ENCODE measurements at regions not wholly inside any gene's neighbourhood (a gene's known extent, or its start where the extent isn't known, plus 50 kb on each side); places are given as distances from the start of the nearest gene placed in this dataset.
A peak's percentile ranks its signal among the peaks of the same experiment; 100 is the strongest.

DNA sequence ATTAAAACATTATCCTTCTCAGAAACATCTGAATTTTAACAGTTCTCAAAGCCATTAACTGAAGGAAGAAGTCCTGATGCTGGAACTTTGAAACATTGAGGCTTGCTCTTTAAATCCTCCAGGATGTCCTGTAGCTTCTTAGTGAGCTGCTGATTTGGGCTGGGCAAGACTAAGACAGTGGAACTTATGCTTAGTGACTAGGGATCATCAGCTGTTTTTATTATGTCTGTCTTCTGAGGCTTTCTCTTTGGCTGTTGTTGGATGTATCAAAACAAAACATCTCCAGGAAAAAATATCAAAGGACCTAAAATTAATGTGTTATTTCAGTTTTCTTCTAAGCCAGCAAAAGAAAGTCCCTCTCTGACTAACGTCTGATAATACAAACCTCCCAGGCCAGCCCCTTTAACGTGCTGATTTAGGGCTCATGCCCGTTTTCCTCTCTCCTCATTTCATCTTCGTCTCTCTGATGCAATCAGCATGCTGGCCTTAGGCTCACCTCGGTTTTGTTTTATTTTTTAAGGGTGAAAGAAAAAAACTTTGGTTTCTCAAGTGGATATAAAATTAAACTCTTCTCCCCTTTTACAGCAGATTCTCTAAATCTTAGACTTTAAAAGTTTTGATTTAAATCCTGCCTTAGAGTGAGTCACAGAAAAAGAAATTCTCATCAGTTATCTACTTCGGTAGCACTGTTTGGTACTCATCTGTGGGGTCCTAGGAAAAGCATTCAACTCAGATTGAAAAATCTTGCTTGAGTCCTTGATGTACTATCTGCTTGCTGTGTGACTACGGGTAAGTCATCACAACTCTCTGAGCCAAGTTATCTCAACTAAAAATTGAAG lies 106.2 kb upstream of the CCDC91 start:
- no peaks in the 10 kb centered on the region for H3K79me1 ChIP-seq (ENCODE audit: low read depth, low read length)
- no peak overlapping the region for H3K23ac ChIP-seq (ENCODE audit: low read depth, low read length, poor library complexity)
- no peak overlapping the region for H3K18ac ChIP-seq (ENCODE audit: low read length)
- WGBS, 2 donors (ENCODE audit: extremely low coverage in 2 of 2, insufficient read length in 2 of 2, insufficient replicate concordance in 1 of 2) = no CpG with 5 or more reads among the region's 7 CpGs
- H3K27me3 ChIP-seq (ENCODE audit: control insufficient read depth in 3 of 3, insufficient read depth in 3 of 3, low read depth in 1 of 3, low read length in 3 of 3) = no peaks in the 10 kb centered on the region
- no peak overlapping the region for H4K8ac ChIP-seq (ENCODE audit: low read depth, low read length)
- H2BK12ac ChIP-seq (ENCODE audit: low read length) = no peak overlapping the region
- H3K4me2 ChIP-seq (ENCODE audit: insufficient read depth, low read length, poor library complexity, severe bottlenecking) = no peak overlapping the region
- no peak overlapping the region for H2AFZ ChIP-seq (ENCODE audit: low read length)
- H3K4me3 ChIP-seq (ENCODE audit: low read length in 2 of 2) = no peak overlapping the region
- no peaks in the 10 kb centered on the region for H3K4me1 ChIP-seq (ENCODE audit: control insufficient read depth in 2 of 2, insufficient read depth in 1 of 2, low read depth in 1 of 2, low read length in 2 of 2)
- no peak overlapping the region for H2BK15ac ChIP-seq (ENCODE audit: low read length)
- H3K14ac ChIP-seq (ENCODE audit: low read length) = no peak overlapping the region
- H2BK120ac ChIP-seq (ENCODE audit: low read depth, low read length) = no peak overlapping the region
- no peak overlapping the region for H4K91ac ChIP-seq (ENCODE audit: low read depth, low read length, poor library complexity)
- no peak overlapping the region for H3K9ac ChIP-seq (ENCODE audit: low read depth, low read length, poor library complexity)
- no peaks in the 10 kb centered on the region for H3K9me3 ChIP-seq (replicated peaks in 1 of 2; ENCODE audit: control insufficient read depth in 2 of 2, insufficient read depth in 1 of 2, low read depth in 1 of 2, low read length in 2 of 2)
- H3K27ac ChIP-seq (replicated peaks; ENCODE audit: low read length) = no peak overlapping the region
- DNase-seq (ENCODE audit: low spot score) = no peak
- H3K4ac ChIP-seq (ENCODE audit: low read length) = no peak overlapping the region
- no peak overlapping the region for H2BK5ac ChIP-seq (ENCODE audit: low read length)
- H3K36me3 ChIP-seq (replicated peaks in 1 of 2; ENCODE audit: control insufficient read depth in 2 of 2, insufficient read depth in 2 of 2, low read length in 2 of 2) = no peaks in the 10 kb centered on the region
- H2AK5ac ChIP-seq (ENCODE audit: low read depth, low read length) = no peak overlapping the region

DNA sequence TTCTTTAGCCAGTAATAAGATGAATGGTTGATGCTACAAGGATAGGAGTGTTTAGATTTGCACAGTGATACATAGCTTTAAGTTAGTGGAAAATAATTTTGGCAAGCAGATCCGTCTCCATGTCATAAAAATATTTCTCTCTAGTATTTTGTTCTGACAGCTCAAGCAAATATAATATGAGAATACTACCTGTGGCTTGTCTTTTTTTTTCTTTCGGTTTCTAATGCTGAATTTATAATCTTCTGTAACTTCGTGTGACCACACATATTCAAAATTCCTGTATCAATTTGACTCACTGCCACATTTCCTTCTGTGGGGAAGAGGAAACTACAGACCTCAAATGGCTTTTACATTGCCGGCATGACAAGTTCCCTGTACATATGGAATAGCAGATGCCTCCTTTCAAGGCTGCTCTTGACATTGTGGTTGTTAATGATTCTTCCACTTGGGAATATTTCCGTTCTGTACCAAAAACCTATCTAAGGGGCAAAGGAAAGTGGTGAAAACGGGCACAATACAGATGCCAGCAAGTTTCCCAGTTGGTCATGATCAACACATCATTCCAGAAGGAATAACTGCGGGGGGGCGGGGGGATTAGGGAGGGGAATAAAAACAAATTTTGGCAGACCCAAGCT lies 103.6 kb upstream of the CCDC91 start:
- H2BK5ac ChIP-seq (ENCODE audit: low read length) = no peak overlapping the region
- no peak overlapping the region for H3K9ac ChIP-seq (ENCODE audit: low read depth, low read length, poor library complexity)
- no peak overlapping the region for H4K91ac ChIP-seq (ENCODE audit: low read depth, low read length, poor library complexity)
- no CpG with 5 or more reads among the region's 8 CpGs for WGBS, 2 donors (ENCODE audit: extremely low coverage in 2 of 2, insufficient read length in 2 of 2, insufficient replicate concordance in 1 of 2)
- H3K18ac ChIP-seq (ENCODE audit: low read length) = no peak overlapping the region
- no peak overlapping the region for H2BK15ac ChIP-seq (ENCODE audit: low read length)
- no peak overlapping the region for H2BK120ac ChIP-seq (ENCODE audit: low read depth, low read length)
- no peak overlapping the region for H3K14ac ChIP-seq (ENCODE audit: low read length)
- H3K4me3 ChIP-seq (ENCODE audit: low read length in 2 of 2) = no peak overlapping the region
- peaks cover 0 to 2% of the 10 kb centered on the region in 2 donors for H3K4me1 ChIP-seq (ENCODE audit: control insufficient read depth in 2 of 2, insufficient read depth in 1 of 2, low read depth in 1 of 2, low read length in 2 of 2)
- DNase-seq (ENCODE audit: low spot score) = no peak
- H3K27me3 ChIP-seq (ENCODE audit: control insufficient read depth in 3 of 3, insufficient read depth in 3 of 3, low read depth in 1 of 3, low read length in 3 of 3) = no peaks in the 10 kb centered on the region
- no peaks in the 10 kb centered on the region for H3K36me3 ChIP-seq (replicated peaks in 1 of 2; ENCODE audit: control insufficient read depth in 2 of 2, insufficient read depth in 2 of 2, low read length in 2 of 2)
- H3K9me3 ChIP-seq (replicated peaks in 1 of 2; ENCODE audit: control insufficient read depth in 2 of 2, insufficient read depth in 1 of 2, low read depth in 1 of 2, low read length in 2 of 2) = no peaks in the 10 kb centered on the region
- H3K23ac ChIP-seq (ENCODE audit: low read depth, low read length, poor library complexity) = no peak overlapping the region
- no peak overlapping the region for H3K4ac ChIP-seq (ENCODE audit: low read length)
- no peak overlapping the region for H2AFZ ChIP-seq (ENCODE audit: low read length)
- H3K4me2 ChIP-seq (ENCODE audit: insufficient read depth, low read length, poor library complexity, severe bottlenecking) = no peak overlapping the region
- H3K79me1 ChIP-seq (ENCODE audit: low read depth, low read length) = no peaks in the 10 kb centered on the region
- no peak overlapping the region for H2AK5ac ChIP-seq (ENCODE audit: low read depth, low read length)
- H4K8ac ChIP-seq (ENCODE audit: low read depth, low read length) = no peak overlapping the region
- no peak overlapping the region for H3K27ac ChIP-seq (replicated peaks; ENCODE audit: low read length)
- no peak overlapping the region for H2BK12ac ChIP-seq (ENCODE audit: low read length)

DNA sequence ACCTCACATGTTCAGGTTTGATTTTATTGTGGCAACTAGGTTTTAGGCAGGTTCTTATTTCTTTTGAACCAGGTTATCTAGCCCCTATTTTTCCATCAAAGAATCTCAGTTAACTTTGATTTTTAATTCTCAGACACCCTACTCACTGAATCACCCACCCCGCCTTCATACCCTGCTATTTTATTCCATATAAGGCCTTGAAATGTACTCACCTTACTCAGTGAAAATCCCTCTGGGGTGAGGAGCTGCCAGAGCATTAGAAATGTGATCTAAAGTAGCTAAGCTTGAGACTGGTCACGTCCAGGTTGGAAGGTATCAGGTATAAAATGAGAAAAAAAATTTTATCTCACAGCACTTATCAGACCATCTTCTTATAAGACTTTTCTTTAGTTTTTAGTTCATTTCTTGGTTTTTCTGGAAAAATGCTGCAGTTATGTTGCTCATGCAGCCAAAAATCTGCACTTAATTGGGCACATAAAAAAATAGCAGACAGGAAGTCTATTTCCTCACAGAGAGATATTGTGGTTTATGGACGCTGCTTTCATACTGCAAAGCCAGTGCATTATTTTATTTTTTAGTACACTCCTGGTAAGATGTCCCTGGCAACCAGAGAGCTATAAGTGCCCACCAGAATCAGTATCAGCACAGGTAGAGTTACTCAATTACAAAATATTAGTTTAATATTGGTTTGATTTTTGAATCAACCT lies 101.5 kb upstream of the CCDC91 start:
- Histone ChIP-seq H2AFZ (ENCODE audit: low read length) (no peak overlapping the region), H3K23ac (ENCODE audit: low read depth, low read length, poor library complexity) (no peak overlapping the region), H3K9me3 (replicated peaks in 1 of 2; ENCODE audit: control insufficient read depth in 2 of 2, insufficient read depth in 1 of 2, low read depth in 1 of 2, low read length in 2 of 2) (no peaks in the 10 kb centered on the region), H2BK15ac (ENCODE audit: low read length) (no peak overlapping the region), H3K36me3 (replicated peaks in 1 of 2; ENCODE audit: control insufficient read depth in 2 of 2, insufficient read depth in 2 of 2, low read length in 2 of 2) (no peaks in the 10 kb centered on the region), H3K18ac (ENCODE audit: low read length) (no peak overlapping the region), H3K79me1 (ENCODE audit: low read depth, low read length) (no peaks in the 10 kb centered on the region), H2BK120ac (ENCODE audit: low read depth, low read length) (no peak overlapping the region), H2AK5ac (ENCODE audit: low read depth, low read length) (no peak overlapping the region), H2BK12ac (ENCODE audit: low read length) (no peak overlapping the region), H4K8ac (ENCODE audit: low read depth, low read length) (no peak overlapping the region), H3K4me2 (ENCODE audit: insufficient read depth, low read length, poor library complexity, severe bottlenecking) (no peak overlapping the region), H4K91ac (ENCODE audit: low read depth, low read length, poor library complexity) (no peak overlapping the region), H3K14ac (ENCODE audit: low read length) (no peak overlapping the region), H3K4me3 (ENCODE audit: low read length in 2 of 2) (no peak overlapping the region), H3K4me1 (ENCODE audit: control insufficient read depth in 2 of 2, insufficient read depth in 1 of 2, low read depth in 1 of 2, low read length in 2 of 2) (peaks cover 1 to 2% of the 10 kb centered on the region in 2 donors), H3K4ac (ENCODE audit: low read length) (no peak overlapping the region), H3K9ac (ENCODE audit: low read depth, low read length, poor library complexity) (no peak overlapping the region), H2BK5ac (ENCODE audit: low read length) (no peak overlapping the region), H3K27me3 (ENCODE audit: control insufficient read depth in 3 of 3, insufficient read depth in 3 of 3, low read depth in 1 of 3, low read length in 3 of 3) (no peaks in the 10 kb centered on the region), H3K27ac (replicated peaks; ENCODE audit: low read length) (no peak overlapping the region)
- no CpG with 5 or more reads among the region's 3 CpGs for WGBS, 2 donors (ENCODE audit: extremely low coverage in 2 of 2, insufficient read length in 2 of 2, insufficient replicate concordance in 1 of 2)
- DNase-seq (ENCODE audit: low spot score) = no peak

DNA sequence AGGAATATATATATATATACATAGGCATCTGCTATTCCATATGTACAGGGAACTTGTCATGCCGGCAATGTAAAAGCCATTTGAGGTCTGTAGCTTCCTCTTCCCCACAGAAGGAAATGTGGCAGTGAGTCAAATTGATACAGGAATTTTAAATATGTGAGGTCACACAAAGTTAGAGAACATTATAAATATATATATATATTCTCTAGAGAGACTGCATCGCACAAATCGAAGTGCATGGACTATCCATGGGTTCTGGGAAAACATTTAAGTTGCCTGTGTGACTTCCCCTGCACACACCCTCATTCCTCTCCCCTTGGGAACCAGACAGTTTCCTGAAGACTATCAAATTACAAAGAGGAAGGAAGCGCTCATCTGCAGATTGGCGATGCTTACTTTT lies 100.9 kb upstream of the CCDC91 start:
- Histone ChIP-seq H2AFZ (ENCODE audit: low read length) (peak overlapping the region; percentile 78), H3K79me1 (ENCODE audit: low read depth, low read length) (no peaks in the 10 kb centered on the region), H3K4ac (ENCODE audit: low read length) (no peak overlapping the region), H4K8ac (ENCODE audit: low read depth, low read length) (no peak overlapping the region), H2BK15ac (ENCODE audit: low read length) (no peak overlapping the region), H4K91ac (ENCODE audit: low read depth, low read length, poor library complexity) (no peak overlapping the region), H3K4me2 (ENCODE audit: insufficient read depth, low read length, poor library complexity, severe bottlenecking) (no peak overlapping the region), H3K4me3 (ENCODE audit: low read length in 2 of 2) (no peak overlapping the region), H3K9me3 (replicated peaks in 1 of 2; ENCODE audit: control insufficient read depth in 2 of 2, insufficient read depth in 1 of 2, low read depth in 1 of 2, low read length in 2 of 2) (no peaks in the 10 kb centered on the region), H3K27ac (replicated peaks; ENCODE audit: low read length) (no peak overlapping the region), H3K23ac (ENCODE audit: low read depth, low read length, poor library complexity) (no peak overlapping the region), H2BK120ac (ENCODE audit: low read depth, low read length) (no peak overlapping the region), H2AK5ac (ENCODE audit: low read depth, low read length) (no peak overlapping the region), H2BK12ac (ENCODE audit: low read length) (no peak overlapping the region), H3K14ac (ENCODE audit: low read length) (no peak overlapping the region), H3K27me3 (ENCODE audit: control insufficient read depth in 3 of 3, insufficient read depth in 3 of 3, low read depth in 1 of 3, low read length in 3 of 3) (no peaks in the 10 kb centered on the region), H3K36me3 (replicated peaks in 1 of 2; ENCODE audit: control insufficient read depth in 2 of 2, insufficient read depth in 2 of 2, low read length in 2 of 2) (no peaks in the 10 kb centered on the region), H3K18ac (ENCODE audit: low read length) (no peak overlapping the region), H2BK5ac (ENCODE audit: low read length) (no peak overlapping the region), H3K4me1 (ENCODE audit: control insufficient read depth in 2 of 2, insufficient read depth in 1 of 2, low read depth in 1 of 2, low read length in 2 of 2) (peaks cover 1 to 2% of the 10 kb centered on the region in 2 donors), H3K9ac (ENCODE audit: low read depth, low read length, poor library complexity) (no peak overlapping the region)
- WGBS, 2 donors (ENCODE audit: extremely low coverage in 2 of 2, insufficient read length in 2 of 2, insufficient replicate concordance in 1 of 2) = no CpG with 5 or more reads among the region's 5 CpGs
- no peak for DNase-seq (ENCODE audit: low spot score)

Measured in neuronal stem cell (in vitro differentiated cells).